ENCODE measurements at regions not wholly inside any gene's neighbourhood (a gene's known extent, or its start where the extent isn't known, plus 50 kb on each side); places are given as distances from the start of the nearest gene placed in this dataset.

DNA sequence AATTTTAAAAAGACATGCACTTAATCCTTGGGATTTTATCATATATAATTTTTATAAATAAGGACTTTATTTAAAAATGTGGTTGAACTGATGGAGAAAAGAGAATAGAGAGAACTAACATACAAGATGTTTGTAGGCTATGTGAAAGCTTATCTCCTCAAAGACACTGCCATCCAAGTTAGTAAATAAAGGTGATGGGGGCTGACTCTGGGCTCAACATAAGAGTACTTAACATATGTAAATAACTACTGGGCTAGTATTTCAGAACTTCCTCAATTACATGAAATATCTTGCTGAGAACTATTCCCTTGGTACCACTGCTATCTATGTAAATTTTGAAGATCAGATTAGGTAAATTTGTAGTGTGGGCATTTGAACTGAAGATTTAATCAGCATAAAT lies 1017.3 kb upstream of the PCDH20 start:
- TF ChIP-seq, protein P1, sequence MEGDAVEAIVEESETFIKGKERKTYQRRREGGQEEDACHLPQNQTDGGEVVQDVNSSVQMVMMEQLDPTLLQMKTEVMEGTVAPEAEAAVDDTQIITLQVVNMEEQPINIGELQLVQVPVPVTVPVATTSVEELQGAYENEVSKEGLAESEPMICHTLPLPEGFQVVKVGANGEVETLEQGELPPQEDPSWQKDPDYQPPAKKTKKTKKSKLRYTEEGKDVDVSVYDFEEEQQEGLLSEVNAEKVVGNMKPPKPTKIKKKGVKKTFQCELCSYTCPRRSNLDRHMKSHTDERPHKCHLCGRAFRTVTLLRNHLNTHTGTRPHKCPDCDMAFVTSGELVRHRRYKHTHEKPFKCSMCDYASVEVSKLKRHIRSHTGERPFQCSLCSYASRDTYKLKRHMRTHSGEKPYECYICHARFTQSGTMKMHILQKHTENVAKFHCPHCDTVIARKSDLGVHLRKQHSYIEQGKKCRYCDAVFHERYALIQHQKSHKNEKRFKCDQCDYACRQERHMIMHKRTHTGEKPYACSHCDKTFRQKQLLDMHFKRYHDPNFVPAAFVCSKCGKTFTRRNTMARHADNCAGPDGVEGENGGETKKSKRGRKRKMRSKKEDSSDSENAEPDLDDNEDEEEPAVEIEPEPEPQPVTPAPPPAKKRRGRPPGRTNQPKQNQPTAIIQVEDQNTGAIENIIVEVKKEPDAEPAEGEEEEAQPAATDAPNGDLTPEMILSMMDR (IDR thresholded peaks at IDR 0.05; ENCODE audit: low read depth, low read length, poor library complexity, severe bottlenecking): no peak
- no peak for TF ChIP-seq EZH2phosphoT487 (IDR thresholded peaks at IDR 0.05; ENCODE audit: borderline replicate concordance, low read length)
